CD8-positive, alpha-beta memory T cell (primary cell): ENCODE measurements at regions not wholly inside any gene's neighbourhood (a gene's known extent, or its start where the extent isn't known, plus 50 kb on each side); places are given as distances from the start of the nearest gene placed in this dataset.

Experiments used
- CTCF ChIA-PET: fragments of 350-600 bp; sonication (Branson Sonifier 250); formaldehyde crosslinking; loops from one replicate; lab custom pipeline; 2021; ENCODE audit warnings: antibody characterized with exemption; lab: Charles Lee
- POLR2A ChIA-PET: fragments of 350-600 bp; sonication (Branson Sonifier 250); formaldehyde crosslinking; loops from one replicate; lab custom pipeline; 2021; ENCODE audit warnings: antibody characterized with exemption; lab: Charles Lee
- DNase-seq, 5 donors: peaks; one replicate each; pipeline versions ENCODE4 v3.0.0 to v3.0.0-alpha.2; 2020 to 2022; ENCODE audit warnings: mixed read lengths in 1 of 5
- H3K27ac ChIP-seq: one replicate; pipeline ENCODE4 v1.7.0; 2013; ENCODE audit warnings: low read depth, mild to moderate bottlenecking, low read length, moderate library complexity
- H3K27me3 ChIP-seq: 2 replicates; pipeline ENCODE4 v1.7.0; 2013; ENCODE audit warnings: low read length, mild to moderate bottlenecking; ENCODE audit not compliant: insufficient read depth, poor library complexity, severe bottlenecking
- H3K36me3 ChIP-seq: 2 replicates; pipeline ENCODE4 v1.7.0; 2013; ENCODE audit warnings: mild to moderate bottlenecking, low read length, moderate library complexity; ENCODE audit not compliant: insufficient read depth
- H3K4me1 ChIP-seq: 2 replicates; pipeline ENCODE4 v1.7.0; 2013; ENCODE audit warnings: mild to moderate bottlenecking, low read length, moderate library complexity; ENCODE audit not compliant: insufficient read depth
- H3K4me3 ChIP-seq: 2 replicates; pipeline ENCODE4 v1.7.0; 2013; ENCODE audit warnings: mild to moderate bottlenecking, low read length
- H3K9me3 ChIP-seq: 2 replicates; pipeline ENCODE4 v1.7.0; 2013; ENCODE audit warnings: mild to moderate bottlenecking, low read length
- H3K27ac Mint-ChIP-seq, 8 donors: one replicate each; pipeline ENCODE4 v1.8.0; 2020 to 2021; ENCODE audit warnings: mixed read lengths in 8 of 8, mild to moderate bottlenecking in 6 of 8, inconsistent platforms in 3 of 8, moderate library complexity in 3 of 8
- H3K27me3 Mint-ChIP-seq, 2 donors: one replicate each; pipeline ENCODE4 v1.8.0; 2020 to 2021; ENCODE audit warnings: mixed read lengths in 2 of 2, mild to moderate bottlenecking in 1 of 2, moderate library complexity in 1 of 2
- H3K36me3 Mint-ChIP-seq, 3 donors: one replicate each; pipeline ENCODE4 v1.8.0; 2020 to 2021; ENCODE audit warnings: mixed read lengths in 3 of 3, inconsistent platforms in 1 of 3, mild to moderate bottlenecking in 1 of 3
- H3K4me1 Mint-ChIP-seq, 3 donors: one replicate each; pipeline ENCODE4 v1.8.0; 2020 to 2021; ENCODE audit warnings: mixed read lengths in 3 of 3, inconsistent platforms in 1 of 3, mild to moderate bottlenecking in 1 of 3
- H3K4me3 Mint-ChIP-seq, 7 donors: one replicate each; pipeline ENCODE4 v1.8.0; 2020 to 2021; ENCODE audit warnings: mixed read lengths in 7 of 7, mild to moderate bottlenecking in 6 of 7, moderate library complexity in 4 of 7, inconsistent platforms in 2 of 7
- H3K9me3 Mint-ChIP-seq, 5 donors: one replicate each; pipeline ENCODE4 v1.8.0; 2020 to 2022; ENCODE audit warnings: mixed read lengths in 5 of 5, mild to moderate bottlenecking in 3 of 5, moderate library complexity in 2 of 5, inconsistent platforms in 1 of 5

GRCh38 chr1:224061436-224061835, 52.5 kb upstream of the FBXO28 start:
- H3K4me3 ChIP-seq = no peak overlapping the region
- no peaks in the 10 kb centered on the region for H3K9me3 Mint-ChIP-seq
- no peak overlapping the region for H3K4me3 Mint-ChIP-seq
- H3K27me3 Mint-ChIP-seq = peaks cover 2 to 12% of the 10 kb centered on the region in 2 donors
- H3K9me3 ChIP-seq = no peaks in the 10 kb centered on the region
- H3K36me3 Mint-ChIP-seq = no peaks in the 10 kb centered on the region
- POLR2A ChIA-PET = no interaction called here
- H3K36me3 ChIP-seq = no peaks in the 10 kb centered on the region
- H3K4me1 ChIP-seq = peaks cover 9% of the 10 kb centered on the region
- H3K4me1 Mint-ChIP-seq = peaks cover 3 to 9% (median 7%) of the 10 kb centered on the region in 3 donors
- CTCF ChIA-PET = no interaction called here
- H3K27ac ChIP-seq = no peak overlapping the region
- H3K27ac Mint-ChIP-seq = no peak overlapping the region
- no peak for DNase-seq
- no peaks in the 10 kb centered on the region for H3K27me3 ChIP-seq

GRCh38 chr1:224059897-224060427, 53.9 kb upstream of the FBXO28 start:
- no peaks in the 10 kb centered on the region for H3K36me3 ChIP-seq
- Mint-ChIP-seq H3K4me1 (peaks cover 0 to 1% (median 0%) of the 10 kb centered on the region in 3 donors), H3K27me3 (peaks cover 5 to 12% of the 10 kb centered on the region in 2 donors), H3K9me3 (no peaks in the 10 kb centered on the region), H3K36me3 (no peaks in the 10 kb centered on the region), H3K4me3 (peak overlapping the region in 1 of 7 donors; percentile 36), H3K27ac (peak overlapping the region in 1 of 8 donors; percentile 17)
- H3K27ac ChIP-seq = no peak overlapping the region
- no peaks in the 10 kb centered on the region for H3K9me3 ChIP-seq
- CTCF ChIA-PET = interaction anchor here (1.5 kb wide), 1 partner anchor 9 kb away, joined by 5 read pairs; no protein-coding TSS in a partner anchor
- no peak overlapping the region for H3K4me3 ChIP-seq
- H3K4me1 ChIP-seq = peaks cover 1% of the 10 kb centered on the region
- H3K27me3 ChIP-seq = no peaks in the 10 kb centered on the region
- POLR2A ChIA-PET = no interaction called here
- no peak for DNase-seq

GRCh38 chr1:224058303-224058702, 55.6 kb upstream of the FBXO28 start:
- H3K4me3 ChIP-seq = no peak overlapping the region
- no peak for DNase-seq
- H3K36me3 ChIP-seq = no peaks in the 10 kb centered on the region
- H3K9me3 ChIP-seq = no peaks in the 10 kb centered on the region
- H3K9me3 Mint-ChIP-seq = no peaks in the 10 kb centered on the region
- H3K4me1 ChIP-seq = no peaks in the 10 kb centered on the region
- ChIA-PET POLR2A (no interaction called here), CTCF (no interaction called here)
- no peaks in the 10 kb centered on the region for H3K4me1 Mint-ChIP-seq
- no peak overlapping the region for H3K27ac ChIP-seq
- H3K27me3 ChIP-seq = no peaks in the 10 kb centered on the region
- H3K36me3 Mint-ChIP-seq = no peaks in the 10 kb centered on the region
- H3K4me3 Mint-ChIP-seq = no peak overlapping the region
- peak overlapping the region in 1 of 8 donors; percentile 18 for H3K27ac Mint-ChIP-seq
- H3K27me3 Mint-ChIP-seq = peaks cover 3 to 15% of the 10 kb centered on the region in 2 donors

- Histone ChIP-seq H3K27ac (no peak overlapping the region), H3K4me1 (no peaks in the 10 kb centered on the region), H3K36me3 (no peaks in the 10 kb centered on the region), H3K4me3 (no peak overlapping the region), H3K27me3 (no peaks in the 10 kb centered on the region), H3K9me3 (no peaks in the 10 kb centered on the region)
- ChIA-PET POLR2A (no interaction called here), CTCF (no interaction called here)
- no peak overlapping the region for H3K4me3 Mint-ChIP-seq
- H3K4me1 Mint-ChIP-seq = no peaks in the 10 kb centered on the region
- H3K27me3 Mint-ChIP-seq = peaks cover 3 to 13% of the 10 kb centered on the region in 2 donors
- DNase-seq = no peak
- no peaks in the 10 kb centered on the region for H3K36me3 Mint-ChIP-seq
- H3K27ac Mint-ChIP-seq = no peak overlapping the region
- H3K9me3 Mint-ChIP-seq = no peaks in the 10 kb centered on the region
Observed at GRCh38 chr1:224057461-224058199, 56.3 kb upstream of the FBXO28 start.

GRCh38 chr1:224054611-224055010, 59.3 kb upstream of the FBXO28 start:
- DNase-seq = no peak
- H3K27ac ChIP-seq = no peak overlapping the region
- ChIA-PET CTCF (no interaction called here), POLR2A (no interaction called here)
- no peak overlapping the region for H3K4me3 ChIP-seq
- H3K36me3 ChIP-seq = no peaks in the 10 kb centered on the region
- peaks cover 3% of the 10 kb centered on the region for H3K27me3 ChIP-seq
- Mint-ChIP-seq H3K27ac (no peak overlapping the region), H3K4me1 (peaks cover 0 to 3% (median 2%) of the 10 kb centered on the region in 3 donors), H3K27me3 (peaks cover 3 to 18% of the 10 kb centered on the region in 2 donors), H3K4me3 (no peak overlapping the region), H3K36me3 (no peaks in the 10 kb centered on the region), H3K9me3 (no peaks in the 10 kb centered on the region)
- no peaks in the 10 kb centered on the region for H3K9me3 ChIP-seq
- H3K4me1 ChIP-seq = peaks cover 3% of the 10 kb centered on the region

GRCh38 chr1:224054012-224054411, 59.9 kb upstream of the FBXO28 start:
- ChIA-PET CTCF (no interaction called here), POLR2A (no interaction called here)
- Mint-ChIP-seq H3K4me3 (no peak overlapping the region), H3K36me3 (no peaks in the 10 kb centered on the region), H3K27me3 (peaks cover 3 to 18% of the 10 kb centered on the region in 2 donors), H3K9me3 (no peaks in the 10 kb centered on the region), H3K27ac (no peak overlapping the region), H3K4me1 (peaks cover 0 to 3% (median 2%) of the 10 kb centered on the region in 3 donors)
- Histone ChIP-seq H3K4me1 (peaks cover 3% of the 10 kb centered on the region), H3K4me3 (no peak overlapping the region), H3K9me3 (no peaks in the 10 kb centered on the region), H3K27ac (no peak overlapping the region), H3K27me3 (peaks cover 3% of the 10 kb centered on the region), H3K36me3 (no peaks in the 10 kb centered on the region)
- no peak for DNase-seq

- Mint-ChIP-seq H3K27ac (no peak overlapping the region), H3K4me3 (no peak overlapping the region), H3K4me1 (peaks cover 0 to 3% (median 2%) of the 10 kb centered on the region in 3 donors), H3K27me3 (peaks cover 3 to 18% of the 10 kb centered on the region in 2 donors), H3K9me3 (no peaks in the 10 kb centered on the region), H3K36me3 (no peaks in the 10 kb centered on the region)
- Histone ChIP-seq H3K27me3 (peaks cover 3% of the 10 kb centered on the region), H3K36me3 (no peaks in the 10 kb centered on the region), H3K9me3 (no peaks in the 10 kb centered on the region), H3K4me3 (no peak overlapping the region), H3K27ac (no peak overlapping the region), H3K4me1 (peaks cover 3% of the 10 kb centered on the region)
- ChIA-PET CTCF (no interaction called here), POLR2A (no interaction called here)
- DNase-seq = no peak
Observed at GRCh38 chr1:224053456-224053855, 60.5 kb upstream of the FBXO28 start.

- Mint-ChIP-seq H3K4me1 (peaks cover 0 to 3% (median 2%) of the 10 kb centered on the region in 3 donors), H3K27me3 (peaks cover 3 to 23% of the 10 kb centered on the region in 2 donors), H3K27ac (no peak overlapping the region), H3K4me3 (no peak overlapping the region), H3K9me3 (no peaks in the 10 kb centered on the region), H3K36me3 (no peaks in the 10 kb centered on the region)
- DNase-seq = no peak
- H3K4me3 ChIP-seq = no peak overlapping the region
- H3K4me1 ChIP-seq = peaks cover 3% of the 10 kb centered on the region
- H3K27ac ChIP-seq = no peak overlapping the region
- ChIA-PET CTCF (no interaction called here), POLR2A (no interaction called here)
- peaks cover 3% of the 10 kb centered on the region for H3K27me3 ChIP-seq
- H3K36me3 ChIP-seq = no peaks in the 10 kb centered on the region
- no peaks in the 10 kb centered on the region for H3K9me3 ChIP-seq
Observed at GRCh38 chr1:224052772-224053171, 61.1 kb upstream of the FBXO28 start.
